ENCODE measurements at regions not wholly inside any gene's neighbourhood (a gene's known extent, or its start where the extent isn't known, plus 50 kb on each side); places are given as distances from the start of the nearest gene placed in this dataset.

DNA sequence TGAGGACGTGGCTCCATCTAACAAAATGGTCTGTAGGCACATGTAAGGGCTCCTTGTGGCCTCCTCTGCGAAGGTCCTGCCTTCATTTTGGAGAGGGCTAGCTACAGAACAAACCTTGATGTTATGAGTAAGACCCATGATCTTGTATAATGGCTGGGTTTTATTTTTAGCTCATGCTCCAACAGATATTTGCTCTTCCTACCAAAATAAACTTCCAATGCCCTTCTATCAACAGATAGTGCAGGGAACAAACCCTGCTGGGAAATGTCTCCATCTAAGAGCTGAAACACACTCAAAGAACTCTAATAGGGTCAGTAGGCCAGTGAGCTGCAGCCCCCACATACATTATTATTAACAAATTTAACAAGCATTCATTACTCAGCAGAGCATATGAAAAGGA lies 189.5 kb downstream of the LURAP1L start:
- Histone ChIP-seq H3K9me3 (ENCODE audit: control insufficient read depth, insufficient read depth, low read depth, low read length) (no peaks in the 10 kb centered on the region), H3K36me3 (ENCODE audit: control insufficient read depth in 2 of 2, insufficient read depth in 1 of 2, low read length in 2 of 2) (no peaks in the 10 kb centered on the region), H3K27ac (ENCODE audit: extremely low read depth, low read depth, low read length) (no peak overlapping the region), H3K4me1 (ENCODE audit: control insufficient read depth, insufficient read depth, low read length) (no peaks in the 10 kb centered on the region), H3K4me3 (ENCODE audit: low read depth, low read length) (no peak overlapping the region)
- CTCF ChIA-PET: interaction anchor here (0.7 kb wide), 1 partner anchor 128 kb away, joined by 3 read pairs; no protein-coding TSS in a partner anchor
- TF ChIP-seq ZNF266 (tag by site-specific recombination; IDR thresholded peaks at IDR 0.05; ENCODE audit: low read depth): no peak
- TF ChIP-seq ZNF155 (tag by site-specific recombination; IDR thresholded peaks at IDR 0.05): no peak
- TF ChIP-seq, protein P1, sequence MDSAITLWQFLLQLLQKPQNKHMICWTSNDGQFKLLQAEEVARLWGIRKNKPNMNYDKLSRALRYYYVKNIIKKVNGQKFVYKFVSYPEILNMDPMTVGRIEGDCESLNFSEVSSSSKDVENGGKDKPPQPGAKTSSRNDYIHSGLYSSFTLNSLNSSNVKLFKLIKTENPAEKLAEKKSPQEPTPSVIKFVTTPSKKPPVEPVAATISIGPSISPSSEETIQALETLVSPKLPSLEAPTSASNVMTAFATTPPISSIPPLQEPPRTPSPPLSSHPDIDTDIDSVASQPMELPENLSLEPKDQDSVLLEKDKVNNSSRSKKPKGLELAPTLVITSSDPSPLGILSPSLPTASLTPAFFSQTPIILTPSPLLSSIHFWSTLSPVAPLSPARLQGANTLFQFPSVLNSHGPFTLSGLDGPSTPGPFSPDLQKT (IDR thresholded peaks at IDR 0.05; ENCODE audit: borderline replicate concordance, low read depth, low read length): no peak
- no peak for TF ChIP-seq OSR2 (tag by site-specific recombination; IDR thresholded peaks at IDR 0.05)
- no peak for TF ChIP-seq YY1 (tag by site-specific recombination; IDR thresholded peaks at IDR 0.05)
- no peak for TF ChIP-seq MZF1 (tag by site-specific recombination; IDR thresholded peaks at IDR 0.05; ENCODE audit: borderline replicate concordance)
- TF ChIP-seq, protein P2, sequence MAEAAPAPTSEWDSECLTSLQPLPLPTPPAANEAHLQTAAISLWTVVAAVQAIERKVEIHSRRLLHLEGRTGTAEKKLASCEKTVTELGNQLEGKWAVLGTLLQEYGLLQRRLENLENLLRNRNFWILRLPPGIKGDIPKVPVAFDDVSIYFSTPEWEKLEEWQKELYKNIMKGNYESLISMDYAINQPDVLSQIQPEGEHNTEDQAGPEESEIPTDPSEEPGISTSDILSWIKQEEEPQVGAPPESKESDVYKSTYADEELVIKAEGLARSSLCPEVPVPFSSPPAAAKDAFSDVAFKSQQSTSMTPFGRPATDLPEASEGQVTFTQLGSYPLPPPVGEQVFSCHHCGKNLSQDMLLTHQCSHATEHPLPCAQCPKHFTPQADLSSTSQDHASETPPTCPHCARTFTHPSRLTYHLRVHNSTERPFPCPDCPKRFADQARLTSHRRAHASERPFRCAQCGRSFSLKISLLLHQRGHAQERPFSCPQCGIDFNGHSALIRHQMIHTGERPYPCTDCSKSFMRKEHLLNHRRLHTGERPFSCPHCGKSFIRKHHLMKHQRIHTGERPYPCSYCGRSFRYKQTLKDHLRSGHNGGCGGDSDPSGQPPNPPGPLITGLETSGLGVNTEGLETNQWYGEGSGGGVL (tag by site-specific recombination; IDR thresholded peaks at IDR 0.05): no peak
- no peak for TF ChIP-seq ZNF677 (tag by site-specific recombination; IDR thresholded peaks at IDR 0.05)
- POLR2A ChIA-PET: no interaction called here

DNA sequence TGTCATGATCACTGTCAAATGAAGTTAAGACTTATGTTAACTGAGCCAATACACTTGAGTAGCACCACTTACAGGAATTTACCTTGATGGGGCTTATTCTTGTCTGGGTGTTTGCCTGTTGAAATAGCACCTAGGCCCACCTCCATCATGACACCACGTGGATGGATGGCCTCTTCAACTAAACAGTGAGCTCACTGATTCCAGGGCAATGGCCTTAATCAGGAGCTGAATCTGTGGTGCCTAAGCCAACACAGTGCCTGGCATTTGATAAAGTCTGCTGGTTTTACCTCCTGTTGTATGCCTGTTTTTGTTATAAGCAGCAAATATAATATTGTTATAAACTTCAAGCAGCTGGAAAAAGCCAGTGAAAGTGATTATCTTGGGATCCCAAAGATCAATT lies 190.5 kb downstream of the LURAP1L start:
- TF ChIP-seq, protein P3, sequence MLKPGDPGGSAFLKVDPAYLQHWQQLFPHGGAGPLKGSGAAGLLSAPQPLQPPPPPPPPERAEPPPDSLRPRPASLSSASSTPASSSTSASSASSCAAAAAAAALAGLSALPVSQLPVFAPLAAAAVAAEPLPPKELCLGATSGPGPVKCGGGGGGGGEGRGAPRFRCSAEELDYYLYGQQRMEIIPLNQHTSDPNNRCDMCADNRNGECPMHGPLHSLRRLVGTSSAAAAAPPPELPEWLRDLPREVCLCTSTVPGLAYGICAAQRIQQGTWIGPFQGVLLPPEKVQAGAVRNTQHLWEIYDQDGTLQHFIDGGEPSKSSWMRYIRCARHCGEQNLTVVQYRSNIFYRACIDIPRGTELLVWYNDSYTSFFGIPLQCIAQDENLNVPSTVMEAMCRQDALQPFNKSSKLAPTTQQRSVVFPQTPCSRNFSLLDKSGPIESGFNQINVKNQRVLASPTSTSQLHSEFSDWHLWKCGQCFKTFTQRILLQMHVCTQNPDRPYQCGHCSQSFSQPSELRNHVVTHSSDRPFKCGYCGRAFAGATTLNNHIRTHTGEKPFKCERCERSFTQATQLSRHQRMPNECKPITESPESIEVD (tag by site-specific recombination; IDR thresholded peaks at IDR 0.05): no peak
- TF ChIP-seq ZNF843 (tag by site-specific recombination; IDR thresholded peaks at IDR 0.05) (no peak), SCRT2 (tag by site-specific recombination; IDR thresholded peaks at IDR 0.05) (no peak), ZNF433 (tag by site-specific recombination; IDR thresholded peaks at IDR 0.05; ENCODE audit: low read depth) (no peak), GLI4 (tag by site-specific recombination; IDR thresholded peaks at IDR 0.05) (no peak), KLF8 (tag by site-specific recombination; IDR thresholded peaks at IDR 0.05) (no peak)
- TF ChIP-seq, protein P4, sequence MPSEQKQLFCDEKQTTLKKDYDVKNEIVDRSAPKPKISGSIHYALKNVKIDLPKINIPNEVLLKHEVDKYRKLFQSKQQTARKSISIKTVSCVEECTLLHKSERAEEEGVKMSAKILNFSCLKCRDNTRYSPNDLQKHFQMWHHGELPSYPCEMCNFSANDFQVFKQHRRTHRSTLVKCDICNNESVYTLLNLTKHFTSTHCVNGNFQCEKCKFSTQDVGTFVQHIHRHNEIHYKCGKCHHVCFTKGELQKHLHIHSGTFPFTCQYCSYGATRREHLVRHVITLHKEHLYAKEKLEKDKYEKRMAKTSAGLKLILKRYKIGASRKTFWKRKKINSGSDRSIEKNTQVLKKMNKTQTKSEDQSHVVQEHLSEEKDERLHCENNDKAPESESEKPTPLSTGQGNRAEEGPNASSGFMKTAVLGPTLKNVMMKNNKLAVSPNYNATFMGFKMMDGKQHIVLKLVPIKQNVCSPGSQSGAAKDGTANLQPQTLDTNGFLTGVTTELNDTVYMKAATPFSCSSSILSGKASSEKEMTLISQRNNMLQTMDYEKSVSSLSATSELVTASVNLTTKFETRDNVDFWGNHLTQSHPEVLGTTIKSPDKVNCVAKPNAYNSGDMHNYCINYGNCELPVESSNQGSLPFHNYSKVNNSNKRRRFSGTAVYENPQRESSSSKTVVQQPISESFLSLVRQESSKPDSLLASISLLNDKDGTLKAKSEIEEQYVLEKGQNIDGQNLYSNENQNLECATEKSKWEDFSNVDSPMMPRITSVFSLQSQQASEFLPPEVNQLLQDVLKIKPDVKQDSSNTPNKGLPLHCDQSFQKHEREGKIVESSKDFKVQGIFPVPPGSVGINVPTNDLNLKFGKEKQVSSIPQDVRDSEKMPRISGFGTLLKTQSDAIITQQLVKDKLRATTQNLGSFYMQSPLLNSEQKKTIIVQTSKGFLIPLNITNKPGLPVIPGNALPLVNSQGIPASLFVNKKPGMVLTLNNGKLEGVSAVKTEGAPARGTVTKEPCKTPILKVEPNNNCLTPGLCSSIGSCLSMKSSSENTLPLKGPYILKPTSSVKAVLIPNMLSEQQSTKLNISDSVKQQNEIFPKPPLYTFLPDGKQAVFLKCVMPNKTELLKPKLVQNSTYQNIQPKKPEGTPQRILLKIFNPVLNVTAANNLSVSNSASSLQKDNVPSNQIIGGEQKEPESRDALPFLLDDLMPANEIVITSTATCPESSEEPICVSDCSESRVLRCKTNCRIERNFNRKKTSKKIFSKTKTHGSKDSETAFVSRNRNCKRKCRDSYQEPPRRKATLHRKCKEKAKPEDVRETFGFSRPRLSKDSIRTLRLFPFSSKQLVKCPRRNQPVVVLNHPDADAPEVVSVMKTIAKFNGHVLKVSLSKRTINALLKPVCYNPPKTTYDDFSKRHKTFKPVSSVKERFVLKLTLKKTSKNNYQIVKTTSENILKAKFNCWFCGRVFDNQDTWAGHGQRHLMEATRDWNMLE (tag by site-specific recombination; conservative IDR thresholded peaks at IDR 0.05; ENCODE audit: low read depth): no peak
- CTCF ChIA-PET: interaction anchor here (0.6 to 1.0 kb wide), 2 partner anchors 246 to 365 kb away, joined by 3 to 4 read pairs; no protein-coding TSS in a partner anchor
- Histone ChIP-seq H3K4me3 (ENCODE audit: low read depth, low read length) (no peak overlapping the region), H3K27ac (ENCODE audit: extremely low read depth, low read depth, low read length) (no peak overlapping the region), H3K4me1 (ENCODE audit: control insufficient read depth, insufficient read depth, low read length) (no peaks in the 10 kb centered on the region), H3K36me3 (ENCODE audit: control insufficient read depth in 2 of 2, insufficient read depth in 1 of 2, low read length in 2 of 2) (no peaks in the 10 kb centered on the region), H3K9me3 (ENCODE audit: control insufficient read depth, insufficient read depth, low read depth, low read length) (no peaks in the 10 kb centered on the region)
- POLR2A ChIA-PET: no interaction called here
